ENCODE measurements at regions not wholly inside any gene's neighbourhood (a gene's known extent, or its start where the extent isn't known, plus 50 kb on each side); places are given as distances from the start of the nearest gene placed in this dataset.

DNA sequence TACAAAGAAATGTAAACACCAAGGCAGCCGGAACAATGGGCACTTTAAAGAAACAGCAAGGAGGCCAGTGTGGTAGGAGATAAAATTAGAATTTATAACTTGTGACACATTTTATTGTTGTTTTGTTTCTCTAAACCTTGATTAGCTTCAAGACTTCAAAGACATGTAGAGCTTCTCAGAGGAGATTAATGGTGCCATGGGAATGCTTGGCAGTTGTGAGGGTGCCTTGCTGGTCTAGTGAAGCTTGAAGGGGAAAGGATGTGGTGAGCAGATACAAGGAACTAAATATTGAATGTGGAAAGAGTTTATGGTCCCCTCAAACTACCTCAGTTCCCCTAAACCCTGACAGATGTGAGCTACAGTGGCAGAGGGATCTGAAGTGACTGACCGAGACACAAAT is 322.4 kb upstream of the ADAMTS16 start:
- ATAC-seq (replicated peaks in 1 of 2): no peak
- Mint-ChIP-seq H3K36me3 (ENCODE audit: insufficient read depth in 2 of 2) (no peaks in the 10 kb centered on the region), H3K27ac (no peak overlapping the region), H3K4me1 (ENCODE audit: low read depth) (no peaks in the 10 kb centered on the region), H3K9me3 (peaks cover 0 to 10% of the 10 kb centered on the region in 2 donors), H3K4me3 (no peak overlapping the region), H3K27me3 (ENCODE audit: low read depth) (no peaks in the 10 kb centered on the region)
- no peak for DNase-seq

DNA sequence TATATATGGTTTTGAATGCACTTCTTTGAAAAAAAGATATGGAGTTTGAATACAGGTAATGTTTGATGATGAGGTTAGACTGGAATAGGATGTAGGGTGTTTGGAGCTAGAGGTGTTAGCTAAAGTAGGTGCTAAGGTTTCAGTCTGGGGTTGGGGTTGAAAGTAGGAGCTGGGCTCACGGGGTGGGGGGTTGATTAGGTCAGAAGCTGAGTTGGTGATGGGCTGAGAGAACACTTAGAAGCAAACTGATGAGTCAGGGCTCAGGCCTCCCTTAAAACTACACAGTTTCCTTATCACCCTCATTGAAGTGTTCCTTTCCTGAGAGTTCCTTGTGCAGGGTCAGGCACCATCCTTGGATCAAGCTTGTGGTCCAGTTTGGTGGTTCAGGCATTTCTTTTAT is 308.8 kb upstream of the ADAMTS16 start:
- ATAC-seq (replicated peaks in 1 of 2) (no peak), DNase-seq (no peak)
- Mint-ChIP-seq H3K27ac (no peak overlapping the region), H3K9me3 (peaks cover 0 to 8% of the 10 kb centered on the region in 2 donors), H3K36me3 (ENCODE audit: insufficient read depth in 2 of 2) (no peaks in the 10 kb centered on the region), H3K27me3 (ENCODE audit: low read depth) (no peaks in the 10 kb centered on the region), H3K4me1 (ENCODE audit: low read depth) (no peaks in the 10 kb centered on the region), H3K4me3 (no peak overlapping the region)

DNA sequence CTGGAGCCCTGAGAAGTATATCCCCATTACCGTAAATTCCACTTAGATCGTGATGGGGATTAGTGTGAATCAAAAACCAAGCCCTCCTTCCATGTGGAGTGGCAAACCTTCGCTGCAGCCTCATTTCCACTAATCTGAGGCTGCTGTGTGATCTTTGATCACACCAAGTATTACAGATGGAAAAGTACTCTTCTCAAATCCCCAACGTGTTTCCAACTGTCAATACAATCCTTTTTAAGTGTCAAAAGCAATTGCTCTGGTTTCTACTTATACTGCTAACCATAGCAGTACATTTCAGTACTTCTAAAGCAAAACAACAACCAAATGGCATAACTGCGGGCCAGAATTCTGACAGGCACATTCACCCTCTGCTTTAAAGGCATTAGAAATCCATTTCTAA is 307.7 kb upstream of the ADAMTS16 start:
- Mint-ChIP-seq H3K4me3 (no peak overlapping the region), H3K9me3 (peaks cover 0 to 8% of the 10 kb centered on the region in 2 donors), H3K36me3 (ENCODE audit: insufficient read depth in 2 of 2) (no peaks in the 10 kb centered on the region), H3K27ac (no peak overlapping the region), H3K27me3 (ENCODE audit: low read depth) (no peaks in the 10 kb centered on the region), H3K4me1 (ENCODE audit: low read depth) (no peaks in the 10 kb centered on the region)
- ATAC-seq (replicated peaks in 1 of 2): no peak
- DNase-seq: no peak

DNA sequence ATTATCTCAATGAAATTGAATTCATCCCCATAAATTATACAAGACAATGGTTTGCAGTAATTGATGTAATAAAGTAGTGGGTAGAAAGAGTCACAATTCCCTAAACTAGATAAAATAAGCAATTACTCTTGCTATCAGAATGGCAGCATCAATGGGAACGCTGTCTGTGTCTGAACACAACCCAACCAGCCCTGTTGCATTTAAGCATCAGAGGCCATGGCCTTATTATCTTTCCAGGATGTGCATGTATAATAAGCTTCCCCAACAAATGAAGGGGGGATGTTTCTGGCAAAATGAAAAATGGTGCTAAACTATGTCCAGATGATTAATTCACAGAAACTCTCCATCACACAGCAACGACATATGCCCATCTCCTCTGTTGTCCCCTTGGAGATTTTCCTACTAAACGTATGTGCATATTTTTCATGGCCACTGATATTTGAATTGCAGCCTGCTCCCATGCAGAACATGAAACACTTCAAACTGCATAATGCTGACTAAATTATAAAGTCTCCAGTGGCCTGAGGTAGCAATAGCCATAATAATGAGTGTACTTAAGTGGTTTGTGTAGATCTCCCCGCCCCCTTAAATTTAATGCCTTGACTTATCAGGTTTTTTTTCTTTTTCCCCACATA is 306.9 kb upstream of the ADAMTS16 start:
- no peaks in the 10 kb centered on the region for H3K27me3 Mint-ChIP-seq (ENCODE audit: low read depth)

DNA sequence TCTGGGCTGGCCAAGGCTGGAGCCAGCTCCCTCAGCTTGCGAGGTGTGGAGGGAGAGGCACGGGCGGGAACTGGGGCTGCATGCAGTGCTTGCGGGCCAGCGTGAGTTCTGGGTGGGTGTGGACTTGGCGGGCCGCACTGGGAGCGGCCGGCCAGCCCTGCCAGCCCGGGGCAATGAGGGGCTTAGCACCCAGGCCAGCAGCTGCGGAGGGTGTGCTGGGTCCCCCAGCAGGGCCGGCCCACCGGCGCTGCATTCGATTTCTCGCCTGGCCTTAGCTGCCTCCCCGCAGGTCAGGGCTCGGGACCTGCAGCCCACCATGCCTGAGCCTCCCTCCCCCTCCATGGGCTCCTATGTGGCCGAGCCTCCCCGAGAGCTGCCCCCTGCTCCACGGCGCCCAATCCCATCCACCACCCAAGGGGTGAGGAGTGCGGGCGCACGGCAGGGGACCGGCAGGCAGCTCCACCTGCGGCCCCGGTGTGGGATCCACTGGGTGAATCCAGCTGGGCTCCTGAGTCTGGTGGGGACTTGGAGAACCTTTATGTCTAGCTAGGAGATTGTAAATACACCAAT is 302.6 kb upstream of the ADAMTS16 start:
- ATAC-seq (replicated peaks in 1 of 2): no peak

More for the DNA sequence above, 306.9 kb upstream of the ADAMTS16 start:
- no peak overlapping the region for H3K4me3 Mint-ChIP-seq
- H3K27ac Mint-ChIP-seq: no peak overlapping the region
- no peak for DNase-seq
- peaks cover 0 to 8% of the 10 kb centered on the region in 2 donors for H3K9me3 Mint-ChIP-seq
- H3K36me3 Mint-ChIP-seq (ENCODE audit: insufficient read depth in 2 of 2): no peaks in the 10 kb centered on the region
- H3K4me1 Mint-ChIP-seq (ENCODE audit: low read depth): no peaks in the 10 kb centered on the region
- ATAC-seq (replicated peaks in 1 of 2): no peak

DNA sequence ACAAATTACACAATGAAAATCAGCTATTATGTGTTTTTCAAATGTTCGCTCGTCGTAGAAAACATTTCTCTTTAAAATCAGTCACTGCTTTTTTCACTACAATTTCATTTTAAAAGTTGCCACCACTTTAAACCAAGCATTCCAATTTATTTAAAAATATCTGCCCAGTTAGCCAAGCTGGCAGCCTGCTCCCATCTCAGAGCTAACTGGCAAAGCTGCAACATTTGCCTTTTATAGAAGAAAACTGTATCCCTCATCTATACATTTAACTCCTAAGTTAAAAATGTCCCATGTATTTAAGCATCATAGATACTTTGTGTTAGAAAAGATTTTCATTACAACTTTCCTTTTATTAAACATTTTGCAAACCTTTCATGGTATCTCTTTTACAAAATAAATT is 294.9 kb upstream of the ADAMTS16 start:
- peaks cover 12 to 24% of the 10 kb centered on the region in 2 donors for H3K9me3 Mint-ChIP-seq
- DNase-seq: no peak
- H3K4me1 Mint-ChIP-seq (ENCODE audit: low read depth): no peaks in the 10 kb centered on the region
- no peak overlapping the region for H3K27ac Mint-ChIP-seq
- H3K27me3 Mint-ChIP-seq (ENCODE audit: low read depth): no peaks in the 10 kb centered on the region
- H3K36me3 Mint-ChIP-seq (ENCODE audit: insufficient read depth in 2 of 2): no peaks in the 10 kb centered on the region
- H3K4me3 Mint-ChIP-seq: no peak overlapping the region
- ATAC-seq (replicated peaks in 1 of 2): no peak

More for the DNA sequence above, 302.6 kb upstream of the ADAMTS16 start:
- H3K27me3 Mint-ChIP-seq (ENCODE audit: low read depth): no peaks in the 10 kb centered on the region
- H3K4me1 Mint-ChIP-seq (ENCODE audit: low read depth): no peaks in the 10 kb centered on the region
- no peak for DNase-seq
- H3K9me3 Mint-ChIP-seq: peaks cover 6 to 7% of the 10 kb centered on the region in 2 donors
- no peak overlapping the region for H3K4me3 Mint-ChIP-seq
- H3K36me3 Mint-ChIP-seq (ENCODE audit: insufficient read depth in 2 of 2): no peaks in the 10 kb centered on the region
- no peak overlapping the region for H3K27ac Mint-ChIP-seq

DNA sequence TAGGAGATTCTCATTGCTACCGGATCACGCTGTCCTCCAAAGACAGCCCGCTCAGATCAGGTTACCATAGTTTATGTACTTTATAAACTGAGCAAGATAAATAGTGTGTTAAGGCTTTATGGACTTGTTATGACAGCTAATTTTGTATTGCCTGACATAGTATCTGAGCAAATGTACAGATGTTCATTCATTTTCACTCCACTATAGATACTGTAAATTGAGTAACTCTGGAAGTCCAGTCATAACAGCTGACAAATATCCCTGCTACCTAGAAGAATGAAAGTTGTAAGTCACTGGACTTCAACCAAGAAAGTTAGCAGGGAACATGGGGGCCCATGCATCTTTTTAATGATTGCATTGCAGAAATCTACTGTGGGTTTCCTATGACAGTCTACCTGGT is 292.4 kb upstream of the ADAMTS16 start:
- ATAC-seq (replicated peaks in 1 of 2) (no peak), DNase-seq (no peak)
- no peaks in the 10 kb centered on the region for H3K36me3 Mint-ChIP-seq (ENCODE audit: insufficient read depth in 2 of 2)
- H3K4me1 Mint-ChIP-seq (ENCODE audit: low read depth): no peaks in the 10 kb centered on the region
- H3K9me3 Mint-ChIP-seq: peaks cover 12 to 20% of the 10 kb centered on the region in 2 donors
- H3K27ac Mint-ChIP-seq: no peak overlapping the region
- no peak overlapping the region for H3K4me3 Mint-ChIP-seq
- no peaks in the 10 kb centered on the region for H3K27me3 Mint-ChIP-seq (ENCODE audit: low read depth)

DNA sequence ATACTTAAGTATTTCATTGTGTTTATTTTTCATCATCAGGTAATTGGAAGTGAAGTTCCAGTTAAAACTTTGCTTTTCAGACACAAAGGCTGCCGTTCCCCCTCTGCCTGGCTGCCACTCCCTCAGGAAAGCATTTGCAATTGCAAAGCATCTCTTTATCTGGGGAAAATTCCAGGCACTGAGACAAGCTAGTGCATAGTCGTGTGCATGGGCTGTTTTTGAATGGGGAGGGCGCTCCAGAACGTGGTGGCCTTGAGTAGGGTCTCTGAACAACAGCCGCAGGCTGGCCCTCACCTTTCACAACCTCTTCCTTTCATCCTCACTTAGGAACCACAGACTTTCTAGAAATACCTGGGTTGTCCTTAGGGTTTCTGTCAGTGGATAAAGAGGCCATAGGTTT is 285.1 kb upstream of the ADAMTS16 start:
- H3K36me3 Mint-ChIP-seq (ENCODE audit: insufficient read depth in 2 of 2): no peaks in the 10 kb centered on the region
- H3K27ac Mint-ChIP-seq: no peak overlapping the region
- ATAC-seq (replicated peaks in 1 of 2) (no peak), DNase-seq (no peak)
- peaks cover 5% of the 10 kb centered on the region for H3K27me3 Mint-ChIP-seq (ENCODE audit: low read depth)
- H3K9me3 Mint-ChIP-seq: peaks cover 4 to 6% of the 10 kb centered on the region in 2 donors
- H3K4me1 Mint-ChIP-seq (ENCODE audit: low read depth): no peaks in the 10 kb centered on the region
- H3K4me3 Mint-ChIP-seq: no peak overlapping the region

DNA sequence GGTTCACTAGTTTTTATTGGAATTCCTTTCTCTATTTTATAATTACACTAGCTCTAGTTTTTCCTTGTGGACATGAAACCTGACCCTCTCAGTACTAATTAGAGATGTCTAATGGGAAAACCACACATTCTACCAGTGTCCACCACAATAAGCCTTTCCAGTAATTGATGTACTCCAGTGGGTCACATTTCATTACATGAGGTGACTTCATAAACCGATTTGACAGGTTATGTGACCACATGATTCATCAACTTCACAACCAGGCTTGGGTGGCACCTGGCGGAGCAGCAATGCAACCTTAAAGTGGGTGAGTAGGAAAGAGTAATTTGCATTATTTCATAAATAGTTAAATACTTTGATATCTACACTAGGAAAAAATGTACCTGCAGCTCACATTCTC is 284.2 kb upstream of the ADAMTS16 start:
- no peak overlapping the region for H3K27ac Mint-ChIP-seq
- H3K4me3 Mint-ChIP-seq: no peak overlapping the region
- no peak for DNase-seq
- H3K27me3 Mint-ChIP-seq (ENCODE audit: low read depth): peaks cover 5% of the 10 kb centered on the region
- no peak for ATAC-seq (replicated peaks in 1 of 2)
- H3K36me3 Mint-ChIP-seq (ENCODE audit: insufficient read depth in 2 of 2): no peaks in the 10 kb centered on the region
- H3K9me3 Mint-ChIP-seq: peaks cover 3 to 4% of the 10 kb centered on the region in 2 donors
- no peaks in the 10 kb centered on the region for H3K4me1 Mint-ChIP-seq (ENCODE audit: low read depth)

DNA sequence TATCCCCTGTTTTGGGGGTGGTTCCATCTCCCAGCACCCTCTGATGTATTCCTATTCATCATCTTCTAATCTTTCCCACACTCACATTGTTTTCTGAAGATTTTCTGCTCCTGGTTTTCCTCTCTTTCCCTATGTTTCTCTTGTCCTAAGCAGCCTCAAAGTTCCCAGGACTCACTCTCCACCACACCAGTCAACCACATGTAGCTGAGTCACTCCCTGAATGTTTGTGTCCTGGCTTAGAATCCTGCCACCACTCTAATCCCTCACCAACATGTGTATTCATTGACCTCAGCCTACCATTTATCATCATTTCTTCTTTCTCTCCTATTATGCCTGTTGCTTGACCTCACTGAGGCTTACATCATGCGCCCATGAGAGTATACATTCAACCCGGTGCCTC is 282.4 kb upstream of the ADAMTS16 start:
- H3K36me3 Mint-ChIP-seq (ENCODE audit: insufficient read depth in 2 of 2): no peaks in the 10 kb centered on the region
- peaks cover 0 to 4% of the 10 kb centered on the region in 2 donors for H3K9me3 Mint-ChIP-seq
- H3K4me3 Mint-ChIP-seq: no peak overlapping the region
- no peaks in the 10 kb centered on the region for H3K4me1 Mint-ChIP-seq (ENCODE audit: low read depth)
- ATAC-seq (replicated peaks in 1 of 2): no peak
- H3K27me3 Mint-ChIP-seq (ENCODE audit: low read depth): peaks cover 5% of the 10 kb centered on the region
- no peak overlapping the region for H3K27ac Mint-ChIP-seq
- DNase-seq: no peak

DNA sequence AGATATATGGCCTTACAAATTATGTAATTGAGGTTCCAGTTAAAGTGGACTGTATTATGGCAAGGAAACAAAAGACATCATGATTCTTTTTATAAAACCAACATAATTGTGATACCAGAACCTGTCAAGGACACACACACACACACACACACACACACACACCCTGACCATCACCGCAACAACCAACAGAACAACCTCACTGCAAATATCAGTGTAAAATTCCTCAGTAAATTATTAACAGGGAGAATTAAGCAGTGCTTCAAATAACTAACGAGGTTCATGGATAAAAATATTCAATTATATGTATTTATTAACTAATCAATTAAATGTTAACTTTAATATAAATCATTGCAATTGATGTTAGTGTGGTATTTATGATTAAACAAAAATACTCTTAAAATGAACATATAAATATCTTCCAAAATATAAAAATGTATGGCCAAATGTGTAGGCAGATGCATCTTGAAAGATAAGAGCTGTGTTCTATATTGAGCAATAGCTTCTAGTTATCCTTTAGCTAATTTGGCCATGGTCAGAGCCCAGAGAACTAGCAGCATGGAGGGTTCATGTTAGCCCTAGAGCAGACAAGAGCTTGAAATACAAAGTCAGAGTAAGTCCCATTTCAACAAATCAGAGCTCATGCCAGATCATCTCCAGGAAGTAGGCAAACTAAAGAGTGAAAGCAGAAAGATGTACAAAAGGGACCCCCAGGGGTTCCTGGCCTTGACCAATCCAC is 280.5 kb upstream of the ADAMTS16 start:
- Mint-ChIP-seq H3K9me3 (peaks cover 0 to 4% of the 10 kb centered on the region in 2 donors), H3K4me1 (ENCODE audit: low read depth) (no peaks in the 10 kb centered on the region), H3K27ac (no peak overlapping the region), H3K36me3 (ENCODE audit: insufficient read depth in 2 of 2) (no peaks in the 10 kb centered on the region), H3K4me3 (no peak overlapping the region), H3K27me3 (ENCODE audit: low read depth) (peaks cover 5% of the 10 kb centered on the region)
- ATAC-seq (replicated peaks in 1 of 2) (no peak), DNase-seq (no peak)

DNA sequence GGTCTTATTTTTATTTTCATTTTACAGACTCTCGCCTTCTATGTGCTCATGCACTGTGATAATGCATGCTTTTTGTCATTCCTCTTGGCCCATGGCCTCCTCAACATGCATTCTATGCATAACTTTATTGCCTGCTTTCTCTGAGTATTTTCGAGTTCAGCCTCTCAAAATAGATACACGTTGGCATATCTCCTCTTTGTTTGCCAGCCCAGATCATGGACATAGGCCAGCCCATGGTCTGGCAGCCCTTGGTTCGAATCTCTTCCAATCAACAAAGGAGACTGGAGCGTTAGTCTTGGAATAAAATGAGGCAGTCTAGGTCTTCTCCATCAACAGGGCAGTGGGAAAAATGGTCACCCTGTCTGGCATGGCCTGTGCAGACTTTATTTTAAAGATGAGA is 279.5 kb upstream of the ADAMTS16 start:
- peaks cover 2 to 7% of the 10 kb centered on the region in 2 donors for H3K9me3 Mint-ChIP-seq
- H3K27ac Mint-ChIP-seq: no peak overlapping the region
- peaks cover 5% of the 10 kb centered on the region for H3K27me3 Mint-ChIP-seq (ENCODE audit: low read depth)
- H3K4me1 Mint-ChIP-seq (ENCODE audit: low read depth): no peaks in the 10 kb centered on the region
- no peak overlapping the region for H3K4me3 Mint-ChIP-seq
- DNase-seq: no peak
- no peak for ATAC-seq (replicated peaks in 1 of 2)
- H3K36me3 Mint-ChIP-seq (ENCODE audit: insufficient read depth in 2 of 2): no peaks in the 10 kb centered on the region

DNA sequence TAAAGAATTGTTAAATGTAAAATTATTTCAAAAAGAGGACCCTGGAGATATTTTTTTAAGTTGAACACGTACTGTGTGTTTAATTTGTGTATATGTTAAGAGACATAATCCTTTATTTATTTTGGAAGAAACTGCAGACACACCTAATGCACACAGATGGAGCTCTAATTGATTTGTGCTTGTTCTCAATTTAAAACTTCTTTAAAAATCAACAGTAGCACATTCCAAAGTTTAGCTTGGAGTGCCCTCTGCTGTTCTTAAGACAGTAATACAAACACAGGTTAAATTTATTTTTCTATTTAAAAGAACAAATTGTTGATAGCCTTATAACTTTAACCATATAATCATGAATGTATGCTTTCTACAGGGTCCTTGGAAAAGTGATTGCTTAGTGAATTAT is 277.6 kb upstream of the ADAMTS16 start:
- no peaks in the 10 kb centered on the region for H3K4me1 Mint-ChIP-seq (ENCODE audit: low read depth)
- no peaks in the 10 kb centered on the region for H3K36me3 Mint-ChIP-seq (ENCODE audit: insufficient read depth in 2 of 2)
- H3K4me3 Mint-ChIP-seq: no peak overlapping the region
- DNase-seq (no peak), ATAC-seq (replicated peaks in 1 of 2) (no peak)
- H3K27ac Mint-ChIP-seq: no peak overlapping the region
- peaks cover 2% of the 10 kb centered on the region for H3K27me3 Mint-ChIP-seq (ENCODE audit: low read depth)
- H3K9me3 Mint-ChIP-seq: peaks cover 2 to 7% of the 10 kb centered on the region in 2 donors

Measured in activated T-cell treated with anti-CD3 and anti-CD28 coated beads, Interleukin-2, amount 50 U/mL, for 72 hours (primary cell).